ENCODE measurements at regions not wholly inside any gene's neighbourhood (a gene's known extent, or its start where the extent isn't known, plus 50 kb on each side); places are given as distances from the start of the nearest gene placed in this dataset.
"Not testable (repeated sequence)": the region's sequence is repeated elsewhere in the genome, so short reads cannot be mapped to it uniquely, and the experiment has no call there.

DNA sequence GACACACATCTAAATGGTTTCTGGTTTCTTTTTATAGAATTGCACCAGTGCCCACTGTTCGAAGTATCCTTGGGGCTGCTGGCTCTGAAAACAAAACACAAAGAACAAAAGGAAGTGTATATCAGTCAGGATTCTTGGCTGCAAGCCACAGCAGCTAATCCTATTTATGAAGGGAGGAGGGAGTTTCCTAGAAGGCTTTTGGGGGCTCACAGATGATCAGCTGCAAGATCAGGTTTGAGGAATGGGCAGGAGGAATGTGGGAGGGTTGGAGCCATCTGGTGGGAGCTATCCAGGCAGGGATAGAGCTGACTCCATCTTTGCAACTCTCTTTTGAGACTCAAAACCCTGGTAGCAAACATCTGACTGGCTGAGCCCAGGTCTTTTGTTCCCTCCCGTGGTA is 118.3 kb upstream of the EEF2KMT start:
- Histone ChIP-seq H3K27me3 (ENCODE audit: insufficient read depth) (peaks cover 47% of the 10 kb centered on the region), H3F3A (replicated peaks; ENCODE audit: low read depth) (0 out of 2 replicates have a peak, but pooled peaks cover 7% of the 10 kb centered on the region), H3K4me1 (ENCODE audit: insufficient read depth) (peaks cover 30% of the 10 kb centered on the region), H4K20me1 (replicated peaks; ENCODE audit: insufficient read depth) (no peaks in the 10 kb centered on the region), H3K27ac (ENCODE audit: low read depth) (no peak overlapping the region), H3K9me2 (ENCODE audit: insufficient read depth) (peaks cover 19% of the 10 kb centered on the region; the same call in 1 of the 2 replicates), H3K4me2 (no peak overlapping the region), H3K36me3 (ENCODE audit: insufficient read depth) (no peaks in the 10 kb centered on the region; the same call in 1 of the 2 replicates), H3K4me3 (no peak overlapping the region), H2AFZ (no peak overlapping the region), H3K79me2 (replicated peaks; ENCODE audit: insufficient read depth) (no peaks in the 10 kb centered on the region)
- Mint-ChIP-seq H3K4me1 (peaks cover 33% of the 10 kb centered on the region), H3K9me3 (peaks cover 29% of the 10 kb centered on the region; the same call in 2 of the 3 replicates), H3K27me3 (ENCODE audit: insufficient read depth, low read depth, poor library complexity) (peaks cover 22% of the 10 kb centered on the region), H3K36me3 (ENCODE audit: low read depth) (peaks cover 22% of the 10 kb centered on the region), H3K4me3 (no peak overlapping the region), H3K27ac (no peak overlapping the region)
- TF ChIP-seq, protein P1, sequence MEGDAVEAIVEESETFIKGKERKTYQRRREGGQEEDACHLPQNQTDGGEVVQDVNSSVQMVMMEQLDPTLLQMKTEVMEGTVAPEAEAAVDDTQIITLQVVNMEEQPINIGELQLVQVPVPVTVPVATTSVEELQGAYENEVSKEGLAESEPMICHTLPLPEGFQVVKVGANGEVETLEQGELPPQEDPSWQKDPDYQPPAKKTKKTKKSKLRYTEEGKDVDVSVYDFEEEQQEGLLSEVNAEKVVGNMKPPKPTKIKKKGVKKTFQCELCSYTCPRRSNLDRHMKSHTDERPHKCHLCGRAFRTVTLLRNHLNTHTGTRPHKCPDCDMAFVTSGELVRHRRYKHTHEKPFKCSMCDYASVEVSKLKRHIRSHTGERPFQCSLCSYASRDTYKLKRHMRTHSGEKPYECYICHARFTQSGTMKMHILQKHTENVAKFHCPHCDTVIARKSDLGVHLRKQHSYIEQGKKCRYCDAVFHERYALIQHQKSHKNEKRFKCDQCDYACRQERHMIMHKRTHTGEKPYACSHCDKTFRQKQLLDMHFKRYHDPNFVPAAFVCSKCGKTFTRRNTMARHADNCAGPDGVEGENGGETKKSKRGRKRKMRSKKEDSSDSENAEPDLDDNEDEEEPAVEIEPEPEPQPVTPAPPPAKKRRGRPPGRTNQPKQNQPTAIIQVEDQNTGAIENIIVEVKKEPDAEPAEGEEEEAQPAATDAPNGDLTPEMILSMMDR (conservative IDR thresholded peaks at IDR 0.05; ENCODE audit: low read depth in 2 of 2), result peak in 1 of 2 experiments; percentile 9; a peak in 1 of 4 replicates
- TF ChIP-seq ZNF114 (CRISPR knock-in tag; IDR thresholded peaks at IDR 0.05), result no peak
- DNase-seq (ENCODE audit: low spot score) (no peak), ATAC-seq (no peak)

DNA sequence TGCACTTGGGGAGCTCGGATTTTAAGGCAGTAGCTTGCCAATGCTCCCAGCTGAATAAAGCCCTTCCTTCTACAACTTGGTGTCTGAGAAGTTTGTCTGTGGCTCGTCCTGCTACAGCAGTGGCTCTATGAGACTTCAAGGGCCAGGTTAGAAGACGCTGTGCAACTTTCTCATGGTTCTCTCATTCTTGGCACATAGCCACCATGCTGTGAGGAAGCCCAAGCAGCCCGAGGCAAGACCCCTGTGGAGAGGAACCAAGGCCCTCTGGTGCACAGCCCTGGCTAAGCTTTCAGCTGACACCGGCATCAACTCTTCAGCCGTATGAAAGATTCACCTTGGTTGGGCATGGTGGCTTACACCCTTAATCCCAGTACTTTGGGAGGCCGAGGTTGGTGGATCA is 116.9 kb upstream of the EEF2KMT start:
- ATAC-seq (peak; percentile 20; the same call in 1 of the 3 replicates), DNase-seq (ENCODE audit: low spot score) (no peak)
- Mint-ChIP-seq H3K4me1 (peaks cover 41% of the 10 kb centered on the region), H3K27ac (no peak overlapping the region), H3K4me3 (no peak overlapping the region), H3K27me3 (ENCODE audit: insufficient read depth, low read depth, poor library complexity) (peaks cover 29% of the 10 kb centered on the region), H3K9me3 (peaks cover 29% of the 10 kb centered on the region; the same call in 2 of the 3 replicates), H3K36me3 (ENCODE audit: low read depth) (peaks cover 20% of the 10 kb centered on the region)
- Histone ChIP-seq H4K20me1 (replicated peaks; ENCODE audit: insufficient read depth) (no peaks in the 10 kb centered on the region), H3K27ac (ENCODE audit: low read depth) (no peak overlapping the region), H3K27me3 (ENCODE audit: insufficient read depth) (peaks cover 55% of the 10 kb centered on the region), H3F3A (replicated peaks; ENCODE audit: low read depth) (0 out of 2 replicates have a peak, but pooled peaks cover 7% of the 10 kb centered on the region), H2AFZ (no peak overlapping the region), H3K4me2 (peak overlapping the region; percentile 67), H3K36me3 (ENCODE audit: insufficient read depth) (no peaks in the 10 kb centered on the region; the same call in 1 of the 2 replicates), H3K4me3 (peak overlapping the region; percentile 20; the same call in 1 of the 2 replicates), H3K9me2 (ENCODE audit: insufficient read depth) (peaks cover 19% of the 10 kb centered on the region; the same call in 1 of the 2 replicates), H3K79me2 (replicated peaks; ENCODE audit: insufficient read depth) (no peaks in the 10 kb centered on the region), H3K4me1 (ENCODE audit: insufficient read depth) (peaks cover 30% of the 10 kb centered on the region)
- TF ChIP-seq JUNB (IDR thresholded peaks at IDR 0.05; ENCODE audit: unreplicated experiment), result no peak
- TF ChIP-seq, protein P2, sequence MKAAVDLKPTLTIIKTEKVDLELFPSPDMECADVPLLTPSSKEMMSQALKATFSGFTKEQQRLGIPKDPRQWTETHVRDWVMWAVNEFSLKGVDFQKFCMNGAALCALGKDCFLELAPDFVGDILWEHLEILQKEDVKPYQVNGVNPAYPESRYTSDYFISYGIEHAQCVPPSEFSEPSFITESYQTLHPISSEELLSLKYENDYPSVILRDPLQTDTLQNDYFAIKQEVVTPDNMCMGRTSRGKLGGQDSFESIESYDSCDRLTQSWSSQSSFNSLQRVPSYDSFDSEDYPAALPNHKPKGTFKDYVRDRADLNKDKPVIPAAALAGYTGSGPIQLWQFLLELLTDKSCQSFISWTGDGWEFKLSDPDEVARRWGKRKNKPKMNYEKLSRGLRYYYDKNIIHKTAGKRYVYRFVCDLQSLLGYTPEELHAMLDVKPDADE (IDR thresholded peaks at IDR 0.05), result no peak
- TF ChIP-seq POLR2AphosphoS5 (IDR thresholded peaks at IDR 0.05; ENCODE audit: low read depth), result no peak
- TF ChIP-seq NANOG (IDR thresholded peaks at IDR 0.05; ENCODE audit: borderline replicate concordance), result no peak
- TF ChIP-seq ZNF331 (CRISPR knock-in tag; IDR thresholded peaks at IDR 0.05; ENCODE audit: low read depth), result no peak

DNA sequence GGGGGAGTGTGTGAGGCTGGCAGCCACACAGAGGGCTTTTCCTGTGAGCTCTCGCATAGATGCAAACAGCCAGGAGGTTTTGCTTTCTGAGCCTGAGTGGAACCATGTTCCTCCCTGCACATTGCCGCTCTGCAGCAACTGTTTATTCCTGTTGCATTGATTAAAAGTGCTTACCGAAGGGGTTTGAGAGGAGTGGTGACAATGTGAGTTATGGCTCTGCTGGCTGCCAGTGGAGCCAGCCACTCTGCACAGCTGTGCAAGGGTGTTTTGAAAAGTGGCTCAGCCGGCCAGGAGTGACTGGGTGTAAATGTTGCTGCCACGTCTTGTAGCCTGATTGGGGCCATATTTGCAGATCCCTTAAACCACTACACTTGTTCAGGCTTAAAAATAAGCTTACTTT is 114.9 kb upstream of the EEF2KMT start:
- peaks cover 30% of the 10 kb centered on the region for H3K4me1 ChIP-seq (ENCODE audit: insufficient read depth)
- H3K79me2 ChIP-seq (replicated peaks; ENCODE audit: insufficient read depth); DNase-seq (ENCODE audit: low spot score); H2AFZ ChIP-seq; H3K27ac ChIP-seq (ENCODE audit: low read depth); H3F3A ChIP-seq (replicated peaks; ENCODE audit: low read depth); H3K27ac Mint-ChIP-seq; H3K36me3 ChIP-seq (ENCODE audit: insufficient read depth); ATAC-seq; H3K4me3 Mint-ChIP-seq; H4K20me1 ChIP-seq (replicated peaks; ENCODE audit: insufficient read depth): not testable (repeated sequence)
- Mint-ChIP-seq H3K27me3 (ENCODE audit: insufficient read depth, low read depth, poor library complexity) (peaks cover 26% of the 10 kb centered on the region), H3K9me3 (peaks cover 25% of the 10 kb centered on the region; the same call in 2 of the 3 replicates), H3K36me3 (ENCODE audit: low read depth) (peaks cover 19% of the 10 kb centered on the region; the same call in 2 of the 3 replicates), H3K4me1 (peaks cover 41% of the 10 kb centered on the region)
- H3K9me2 ChIP-seq (ENCODE audit: insufficient read depth), result peaks cover 13% of the 10 kb centered on the region; the same call in 1 of the 2 replicates
- H3K27me3 ChIP-seq (ENCODE audit: insufficient read depth), result peaks cover 55% of the 10 kb centered on the region
- H3K4me2 ChIP-seq, result peak overlapping the region; percentile 67
- peak overlapping the region; percentile 20 for H3K4me3 ChIP-seq
